ENCODE measurements at regions not wholly inside any gene's neighbourhood (a gene's known extent, or its start where the extent isn't known, plus 50 kb on each side); places are given as distances from the start of the nearest gene placed in this dataset.

GRCh38 chr3:64871834-64872249 lies 184.0 kb upstream of the ADAMTS9 start:
- DNase-seq = no peak

DNA sequence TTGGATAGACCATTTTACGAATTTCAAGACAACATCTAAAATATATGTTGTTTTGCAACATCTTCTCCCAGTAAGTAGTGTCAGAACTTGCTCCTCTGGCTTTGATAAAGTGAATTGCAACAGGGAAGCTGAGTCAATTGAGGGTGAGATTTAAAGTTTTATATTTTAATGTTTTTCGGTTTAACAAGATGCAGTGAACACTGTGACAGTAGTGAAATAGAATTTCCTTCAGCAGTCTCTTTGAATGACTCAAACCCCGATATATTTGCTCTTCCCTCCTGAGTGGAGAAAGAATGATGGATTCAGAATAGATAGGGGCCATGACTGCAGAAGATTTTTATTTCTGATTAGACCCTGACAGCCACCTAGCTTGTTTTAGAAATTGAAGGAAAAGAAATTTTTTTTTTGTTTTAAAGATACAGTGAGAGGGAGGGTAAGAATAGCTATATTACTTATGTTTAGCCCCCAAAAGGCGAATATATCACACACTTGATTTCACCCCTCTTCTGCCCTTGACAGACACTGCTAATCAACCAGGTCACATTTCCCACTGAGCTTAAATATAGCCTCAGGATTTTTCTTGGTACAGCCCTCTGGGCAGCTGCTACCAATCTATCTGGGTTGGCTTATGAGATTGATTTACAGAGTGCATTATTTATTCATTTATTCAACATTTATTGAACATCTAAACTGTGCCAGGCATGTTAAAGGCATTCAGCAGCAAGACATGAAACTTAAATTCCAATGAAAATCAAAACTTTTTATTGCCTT lies 183.3 kb upstream of the ADAMTS9 start:
- no peak for DNase-seq

- no peak for DNase-seq
Observed at GRCh38 chr3:64867224-64867623, 179.4 kb upstream of the ADAMTS9 start.

DNA sequence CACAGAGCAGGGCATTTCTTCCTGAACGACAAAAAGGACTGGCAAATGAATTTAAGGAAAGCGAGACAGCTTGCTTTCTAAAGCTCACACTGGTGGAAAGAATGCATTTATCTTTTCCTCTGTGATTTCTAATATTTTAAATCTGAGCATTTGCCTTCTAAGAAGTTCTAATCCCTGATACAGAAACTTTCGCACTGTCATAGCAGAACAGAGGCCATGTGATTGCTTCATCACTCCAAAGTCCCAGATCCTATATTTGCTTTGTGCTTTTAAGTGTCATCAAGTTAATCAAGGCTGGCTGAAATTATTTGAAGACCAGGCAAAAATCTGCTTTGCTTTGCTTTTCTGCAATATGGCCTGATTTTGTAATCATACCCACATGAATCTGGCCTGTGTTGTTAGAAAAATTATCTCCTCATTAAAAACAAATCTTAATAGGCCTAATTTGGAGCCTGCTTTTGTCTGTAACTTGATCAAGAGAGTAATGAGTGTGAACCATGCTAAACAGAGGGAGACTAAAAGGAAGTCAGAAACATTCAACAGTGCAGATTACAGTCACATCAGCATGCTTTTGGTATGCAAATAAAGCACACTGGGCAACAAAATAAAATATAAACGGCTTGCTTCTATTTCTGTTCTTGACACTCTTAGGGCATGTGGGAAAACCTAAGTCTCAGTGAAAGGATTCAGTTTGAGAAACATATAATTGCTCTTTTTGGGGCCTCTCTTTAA lies 178.2 kb upstream of the ADAMTS9 start:
- no peak for DNase-seq

- peak; percentile 11 for DNase-seq
Observed at GRCh38 chr3:64863226-64864212, 175.7 kb upstream of the ADAMTS9 start.

DNA sequence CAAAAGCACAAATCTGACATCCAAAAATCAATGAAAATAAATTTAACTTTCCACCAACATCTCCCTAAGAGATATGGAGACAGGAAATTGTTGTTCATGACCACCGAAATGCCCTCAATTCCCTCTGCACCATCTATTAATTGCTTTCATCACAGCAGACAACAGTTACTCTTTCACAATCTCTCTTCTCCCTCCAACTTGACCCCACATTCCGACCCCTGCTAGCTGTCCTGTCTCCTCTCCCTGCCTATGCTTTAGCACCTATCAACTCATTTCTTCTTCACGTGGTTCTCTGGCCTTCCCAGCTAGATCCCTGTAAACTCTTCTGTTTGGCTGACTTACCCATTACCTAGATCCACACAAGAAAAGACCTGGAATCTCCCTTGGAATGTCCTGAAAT lies 173.9 kb upstream of the ADAMTS9 start:
- DNase-seq = no peak

GRCh38 chr3:64860536-64860870 lies 172.7 kb upstream of the ADAMTS9 start:
- no peak for DNase-seq

- no peak for DNase-seq
Observed at GRCh38 chr3:64859625-64860535, 172.1 kb upstream of the ADAMTS9 start.

DNA sequence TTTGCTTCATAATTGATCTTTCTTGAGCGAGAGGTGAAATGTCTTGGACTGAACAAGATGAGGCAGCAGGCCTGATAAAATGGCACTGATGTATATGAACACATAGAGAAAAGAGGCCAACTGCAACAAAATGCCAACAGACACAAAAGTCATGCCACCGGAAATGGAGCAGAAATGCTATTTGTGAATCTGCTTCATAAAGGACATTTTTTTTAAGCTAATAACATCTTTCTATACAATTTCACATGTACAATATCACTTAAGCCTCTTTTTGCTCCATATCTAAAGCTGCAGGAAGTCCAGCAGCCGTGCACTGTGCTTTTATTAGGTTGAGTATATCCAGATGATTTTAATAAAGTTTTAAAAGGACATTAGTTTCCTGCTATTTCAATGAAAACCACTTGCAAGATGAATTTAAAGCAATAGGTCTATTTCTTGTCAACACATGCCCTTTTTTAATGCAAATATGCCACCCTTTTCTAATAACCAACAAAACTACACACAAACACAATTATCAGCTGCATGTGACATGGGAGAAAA lies 169.2 kb upstream of the ADAMTS9 start:
- no peak for DNase-seq

DNA sequence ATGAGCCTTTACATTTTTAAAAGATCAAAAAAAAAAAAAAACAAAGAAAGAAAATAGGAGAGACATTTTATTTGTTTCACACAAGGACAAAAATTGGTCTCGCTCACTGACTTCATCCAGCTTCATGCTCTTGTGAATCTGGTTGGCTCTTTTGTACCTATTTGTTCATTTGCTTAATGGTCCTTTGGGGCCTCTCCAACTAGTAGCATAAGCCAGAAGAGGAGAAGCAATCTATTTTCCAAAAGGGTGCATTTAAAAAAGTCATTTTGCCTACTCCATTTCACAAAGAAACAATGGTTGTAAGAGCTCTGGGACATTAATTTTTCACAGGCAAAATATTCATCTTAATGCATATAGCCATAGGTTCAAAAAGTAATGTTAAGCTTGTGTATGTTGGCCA lies 168.3 kb upstream of the ADAMTS9 start:
- no peak for DNase-seq

DNA sequence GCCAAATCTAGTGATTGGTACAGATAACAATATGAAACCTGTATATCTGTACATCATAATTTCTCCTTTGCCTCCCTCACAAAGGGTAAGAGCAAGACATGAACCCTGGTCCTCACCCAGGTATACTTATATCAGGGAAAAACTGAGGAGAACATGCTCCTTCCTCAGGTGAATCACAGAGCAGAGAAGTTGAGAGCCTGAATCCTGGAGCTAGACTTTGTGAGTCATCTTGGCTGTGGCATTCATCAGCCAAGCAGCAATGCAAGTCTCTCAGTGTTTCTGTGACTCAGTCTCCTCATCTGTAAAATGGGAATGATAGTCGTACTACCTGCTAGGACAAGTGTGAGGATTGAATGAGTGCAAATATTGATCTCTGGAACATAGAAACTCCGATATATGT lies 165.7 kb upstream of the ADAMTS9 start:
- DNase-seq = no peak

- no peak for DNase-seq
Observed at GRCh38 chr3:64852738-64853137, 164.9 kb upstream of the ADAMTS9 start.

- no peak for DNase-seq
Observed at GRCh38 chr3:64848822-64849221, 161.0 kb upstream of the ADAMTS9 start.

DNA sequence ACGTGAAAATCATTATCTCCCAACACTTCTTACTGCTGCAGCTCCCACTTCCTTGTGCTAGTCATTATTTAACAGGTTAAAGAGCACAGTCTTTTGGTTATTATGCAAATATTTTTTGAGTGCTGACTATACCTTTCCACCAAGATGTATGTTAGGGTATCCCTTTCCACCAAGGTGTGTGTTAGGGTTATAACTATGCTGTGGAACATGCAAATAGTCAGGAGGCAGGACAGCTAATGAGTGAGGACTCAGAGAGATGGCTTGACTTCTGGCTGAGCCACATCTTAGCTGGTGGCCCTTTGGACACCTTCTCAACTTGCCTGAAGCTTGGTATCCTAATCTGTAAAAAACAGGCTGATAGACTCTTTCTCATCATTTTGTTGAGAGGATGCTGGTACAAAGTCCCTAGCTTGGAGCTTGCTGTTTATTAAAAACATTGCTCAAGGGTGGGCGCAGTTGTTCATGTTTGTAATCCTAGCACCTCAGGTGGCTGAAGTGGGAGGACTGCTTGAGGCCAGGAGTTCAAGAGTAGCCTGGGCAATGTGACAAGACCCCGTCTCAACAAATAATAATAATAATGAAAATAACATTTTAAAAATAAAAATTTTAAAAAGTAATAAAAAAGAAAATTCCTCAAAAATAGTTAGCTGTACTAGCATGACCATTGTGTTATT lies 160.5 kb upstream of the ADAMTS9 start:
- DNase-seq = no peak

- DNase-seq = no peak
Observed at GRCh38 chr3:64844558-64844957, 156.8 kb upstream of the ADAMTS9 start.

GRCh38 chr3:64837986-64838735 lies 150.4 kb upstream of the ADAMTS9 start:
- no peak for DNase-seq

GRCh38 chr3:64837126-64837738 lies 149.4 kb upstream of the ADAMTS9 start:
- no peak for DNase-seq

GRCh38 chr3:64836097-64836496 lies 148.3 kb upstream of the ADAMTS9 start:
- DNase-seq = no peak

DNA sequence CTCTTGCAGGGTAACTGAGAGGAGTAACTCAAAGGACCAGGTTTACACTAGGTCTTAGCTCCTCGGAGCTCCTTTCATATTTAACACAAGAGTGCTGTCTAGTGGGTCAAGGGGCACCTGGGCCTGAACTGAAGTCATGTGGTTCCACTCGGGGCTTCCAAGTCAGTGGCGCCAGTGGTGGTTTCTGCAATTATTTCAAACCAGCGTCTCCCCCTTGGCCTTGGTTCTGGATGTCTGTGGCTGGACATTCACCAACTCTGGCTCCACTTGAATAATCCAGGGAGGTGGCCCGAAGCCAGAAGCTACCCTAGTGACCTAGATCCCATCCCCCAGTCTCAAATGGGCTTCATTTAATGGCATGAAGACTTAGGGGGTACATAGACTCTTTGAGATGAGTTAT lies 144.3 kb upstream of the ADAMTS9 start:
- DNase-seq = no peak

- DNase-seq = no peak
Observed at GRCh38 chr3:64830681-64831080, 142.9 kb upstream of the ADAMTS9 start.

All from NCI-H2081 treated with DMSO at 0.1 percent for 48 hours (cell line).